Stimulated activated CD4-positive, alpha-beta T cell treated with anti-CD3 and anti-CD28 coated beads, Interleukin-2, amount 100 ng/mL, for 24 hours (primary cell): ENCODE measurements at regions not wholly inside any gene's neighbourhood (a gene's known extent, or its start where the extent isn't known, plus 50 kb on each side); places are given as distances from the start of the nearest gene placed in this dataset.
"Not testable (repeated sequence)": the region's sequence is repeated elsewhere in the genome, so short reads cannot be mapped to it uniquely, and the experiment has no call there.

Experiments
- DNase-seq, 2 donors: peaks; one replicate each; pipeline ENCODE4 v3.0.0-alpha.2; 2020

DNA sequence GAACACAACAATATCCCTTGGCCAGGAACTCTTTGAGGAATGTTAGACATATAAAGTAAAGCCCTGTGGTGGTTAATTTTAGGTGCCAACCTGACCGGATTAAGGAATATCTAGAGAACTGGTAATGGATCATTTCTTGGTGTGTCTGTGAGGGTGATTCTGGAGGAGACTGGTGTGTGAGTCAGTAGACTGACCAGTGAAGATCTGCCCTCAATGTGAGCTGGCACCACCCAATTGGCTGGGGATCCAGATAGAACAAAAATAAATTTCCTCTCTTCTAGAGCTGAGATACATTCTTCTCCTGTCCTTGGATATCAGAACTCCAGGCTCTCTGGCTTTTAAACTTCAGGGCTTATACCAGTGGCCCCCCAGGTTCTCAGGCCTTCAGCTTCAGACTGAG, 56.2 kb upstream of the TNPO1 start:
- DNase-seq: no peak

DNA sequence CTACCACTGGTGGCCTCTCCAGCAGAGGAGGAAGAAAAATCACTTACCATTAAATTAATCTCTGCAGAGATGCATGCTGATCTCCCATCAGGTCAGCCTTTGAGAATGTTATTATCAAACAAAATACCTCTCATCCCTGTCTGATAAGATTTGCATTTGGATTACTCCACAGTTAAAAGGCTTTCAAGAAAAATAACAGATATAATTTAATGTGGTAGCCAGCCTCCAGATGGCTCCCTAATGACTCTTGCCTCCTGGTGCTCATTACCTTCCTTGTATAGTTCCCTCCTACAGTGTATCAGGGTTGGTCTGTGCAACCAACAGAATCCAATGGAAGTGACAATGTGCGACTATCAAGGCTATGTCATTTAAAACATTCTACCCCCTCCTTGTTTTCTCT, 63.6 kb upstream of the TNPO1 start:
- no peak for DNase-seq

DNA sequence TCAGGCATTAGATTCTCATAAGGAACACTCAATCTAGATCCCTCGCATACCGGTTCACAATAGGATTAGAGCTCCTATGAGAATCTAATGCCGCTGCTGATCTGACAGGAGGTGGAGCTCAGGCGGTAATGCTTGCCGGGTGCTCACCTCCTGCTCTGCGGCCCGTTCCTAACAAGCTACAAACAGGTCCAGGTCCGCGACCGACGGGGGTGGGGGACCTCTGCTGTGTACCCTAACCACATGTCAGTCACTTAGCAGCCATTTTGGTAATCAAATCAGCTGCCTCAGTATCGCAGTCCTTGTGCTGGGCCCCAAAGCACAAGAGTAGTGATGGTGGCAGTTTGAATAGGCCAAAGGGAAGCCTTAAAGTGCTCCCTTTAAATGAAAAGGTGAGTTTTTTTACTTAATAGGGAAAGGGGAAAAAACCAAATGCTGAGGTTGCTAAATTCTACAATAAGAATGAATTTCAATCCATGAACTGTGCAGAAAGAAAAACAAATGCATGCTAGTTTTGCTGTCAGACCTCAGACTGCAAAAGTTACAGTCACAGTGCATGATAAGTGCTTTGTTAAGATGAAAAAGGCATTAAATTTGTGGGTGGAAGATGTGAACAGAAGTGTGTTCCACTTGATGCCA, 67.0 kb upstream of the TNPO1 start:
- DNase-seq: no peak

DNA sequence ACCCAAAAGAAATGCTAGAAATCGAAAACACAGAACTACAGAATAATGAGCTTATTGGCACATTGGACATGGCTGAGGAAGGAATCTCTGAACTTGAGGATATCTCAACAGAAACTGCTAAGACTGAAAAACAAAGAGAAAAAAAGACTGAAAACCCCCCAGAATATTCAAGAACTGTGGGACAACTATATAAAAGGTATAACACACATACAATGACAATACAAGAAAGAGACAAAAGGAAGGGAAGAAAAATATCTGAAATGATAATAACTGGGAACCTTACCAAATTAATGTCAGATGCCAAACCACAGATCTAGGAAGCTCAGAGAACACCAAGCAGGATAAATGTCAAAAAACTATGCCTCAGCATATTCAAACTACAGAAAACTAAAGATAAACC, 68.6 kb upstream of the TNPO1 start:
- no peak for DNase-seq

DNA sequence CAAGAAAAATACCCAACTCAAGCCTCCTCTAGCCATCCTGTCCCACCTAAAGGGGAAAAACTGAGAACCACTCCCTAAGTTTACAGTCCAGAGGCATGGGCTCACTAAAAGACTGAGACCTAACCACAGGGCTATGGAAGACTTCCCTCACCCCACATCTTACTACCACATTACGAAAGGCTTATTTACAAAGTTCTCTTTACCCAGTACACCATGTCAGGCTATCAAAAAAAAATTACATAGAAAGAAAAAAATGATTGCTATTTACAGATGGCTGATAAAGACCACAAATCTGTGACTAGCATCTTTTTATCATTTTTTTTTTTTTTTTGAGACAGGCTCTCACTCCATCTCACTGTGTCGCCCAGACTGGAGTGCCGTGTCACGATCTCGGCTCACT, 69.7 kb upstream of the TNPO1 start:
- DNase-seq: no peak

DNA sequence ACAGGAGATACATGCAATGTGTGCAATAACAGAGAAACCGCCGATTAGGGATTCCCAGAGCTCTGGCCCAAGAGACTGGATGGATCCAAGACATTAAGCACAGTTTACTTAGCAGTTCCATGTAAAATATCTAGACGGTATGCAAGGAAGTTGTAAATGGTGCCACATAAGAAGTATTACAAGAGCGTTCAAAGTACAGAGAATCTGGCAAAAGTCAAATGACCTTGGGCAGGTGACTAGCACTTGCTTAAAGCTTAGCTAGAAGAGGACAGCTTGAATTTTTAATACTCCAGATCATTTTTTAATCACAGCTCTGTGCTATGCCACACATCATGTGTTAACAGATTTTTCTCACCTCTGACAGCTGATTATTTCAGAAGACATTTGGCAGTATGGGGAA, 72.3 kb upstream of the TNPO1 start:
- DNase-seq: no peak

DNA sequence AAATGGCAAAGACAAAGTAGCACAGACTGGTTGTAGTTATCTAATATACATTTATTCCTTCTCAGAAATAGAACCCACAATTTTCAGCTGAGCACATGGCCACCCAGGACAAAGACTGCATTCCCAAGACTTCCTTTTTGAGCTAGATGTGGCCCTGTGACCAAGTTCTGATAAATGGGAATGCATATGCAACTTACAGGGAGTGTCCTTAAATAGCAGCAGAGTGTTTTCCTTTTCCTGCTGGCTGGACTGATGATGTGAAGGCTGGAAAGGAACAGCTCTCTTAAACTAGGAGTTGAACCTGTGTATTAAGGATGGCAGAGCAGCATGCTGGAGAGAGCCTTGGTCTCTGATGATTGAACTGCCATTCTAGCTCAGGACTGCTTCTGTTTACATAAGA, 74.7 kb upstream of the TNPO1 start:
- DNase-seq: no peak

DNA sequence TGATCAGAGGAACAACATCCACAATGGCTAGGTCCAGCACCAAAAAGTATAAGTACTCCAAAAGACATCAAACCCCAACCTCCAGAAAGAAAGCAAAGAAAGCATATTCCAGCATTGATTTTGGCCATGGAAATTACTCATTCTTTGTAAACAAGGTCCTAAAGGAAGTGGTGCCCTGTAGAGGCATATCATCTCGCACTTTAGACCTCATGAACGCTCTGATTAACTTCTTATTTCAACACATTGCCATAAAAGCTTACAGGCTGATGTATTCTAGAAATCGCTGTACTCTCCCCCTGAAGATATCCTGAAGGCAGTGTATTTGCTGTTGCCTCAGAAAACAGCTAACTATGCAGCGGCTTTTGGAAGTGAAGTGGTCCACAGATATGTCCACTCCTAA, 82.7 kb upstream of the TNPO1 start:
- DNase-seq: no peak

DNA sequence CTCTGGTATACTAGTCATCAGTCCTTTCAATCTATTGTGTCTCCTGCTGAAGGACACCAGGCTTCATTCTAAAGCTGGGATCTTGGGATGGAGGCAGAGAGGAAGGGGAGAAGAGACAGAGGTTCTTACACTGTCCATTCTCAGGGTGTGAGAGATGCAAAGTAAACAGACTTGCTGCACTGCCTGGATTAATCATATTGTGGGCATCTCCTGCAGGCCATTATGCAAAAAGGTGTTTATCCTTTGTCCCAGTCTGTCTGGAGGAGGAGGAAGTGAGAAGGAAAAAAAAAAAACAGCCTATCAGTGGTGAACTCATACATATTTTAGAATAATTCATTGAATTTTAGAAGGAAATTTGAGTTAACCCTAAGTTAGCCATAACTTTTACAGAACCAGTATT, 92.9 kb upstream of the TNPO1 start:
- DNase-seq: no peak

DNA sequence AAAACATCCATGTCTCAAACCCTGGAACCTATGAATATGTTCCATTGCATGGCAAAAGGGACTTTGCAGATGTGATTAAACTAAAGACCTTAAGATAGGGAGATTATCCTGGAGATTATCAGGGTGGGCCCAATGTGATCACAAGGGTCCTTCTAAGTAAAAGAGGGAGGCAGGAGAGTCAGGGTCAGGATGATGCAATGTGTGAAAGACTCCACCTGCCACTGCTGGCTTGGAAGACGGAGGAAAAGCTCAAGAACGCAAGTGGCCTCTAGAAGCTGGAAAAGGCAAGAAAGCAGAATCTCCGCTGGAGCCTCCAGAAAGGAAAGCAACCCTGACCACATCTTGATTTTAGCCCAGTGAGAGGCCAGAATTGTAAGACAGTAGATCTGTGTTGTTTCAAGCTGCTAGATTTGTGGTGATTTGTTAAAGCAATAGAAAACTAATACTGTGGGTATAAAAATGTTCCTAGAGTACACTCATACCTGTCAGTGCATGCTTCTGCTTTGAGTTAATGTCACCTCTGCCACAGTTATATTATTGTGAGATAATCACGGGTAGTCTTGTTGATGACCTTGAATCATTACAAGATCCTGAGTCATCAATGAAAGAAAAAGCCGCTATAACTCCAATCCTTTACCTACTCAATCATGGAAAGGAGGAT, 93.5 kb upstream of the TNPO1 start:
- DNase-seq: no peak

DNA sequence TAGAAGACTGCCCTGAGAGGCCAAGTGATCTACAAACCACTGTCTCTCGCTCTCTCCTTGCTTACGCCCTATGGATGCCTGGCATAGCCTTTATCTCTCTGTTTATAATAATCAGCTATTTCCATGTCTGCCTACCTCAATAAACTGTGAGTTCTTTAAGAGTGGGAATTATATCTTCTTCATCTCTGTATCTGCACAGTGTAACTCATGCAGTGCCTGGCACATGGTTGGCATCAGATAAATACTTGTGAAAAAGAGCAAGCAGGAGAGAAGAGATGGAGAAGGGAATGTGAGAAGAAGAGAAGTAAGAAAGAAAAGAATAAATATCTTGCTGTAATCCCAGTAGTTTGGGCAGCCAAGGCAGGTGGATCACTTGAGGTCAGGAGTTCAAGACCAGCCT, 94.6 kb upstream of the TNPO1 start:
- DNase-seq: no peak

DNA sequence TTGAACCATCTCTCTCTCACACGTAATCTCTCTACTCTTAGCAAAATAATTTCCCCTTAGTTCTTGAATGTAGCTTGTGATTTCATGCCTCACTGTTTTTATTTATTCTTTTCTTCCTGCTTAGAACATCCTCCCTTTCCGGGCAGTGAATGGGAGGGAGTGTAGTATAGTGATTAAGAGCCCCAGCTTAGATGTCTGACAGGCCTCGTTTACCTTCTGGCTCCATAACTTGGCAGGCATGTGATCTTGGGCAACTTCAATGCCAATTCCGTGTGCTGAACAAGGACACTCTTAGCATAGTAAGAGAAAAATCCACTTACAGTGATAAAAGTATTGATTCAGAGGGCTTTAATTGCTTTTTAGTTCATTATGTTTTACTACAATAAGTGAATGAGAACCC, 96.3 kb upstream of the TNPO1 start:
- DNase-seq: no peak

DNA sequence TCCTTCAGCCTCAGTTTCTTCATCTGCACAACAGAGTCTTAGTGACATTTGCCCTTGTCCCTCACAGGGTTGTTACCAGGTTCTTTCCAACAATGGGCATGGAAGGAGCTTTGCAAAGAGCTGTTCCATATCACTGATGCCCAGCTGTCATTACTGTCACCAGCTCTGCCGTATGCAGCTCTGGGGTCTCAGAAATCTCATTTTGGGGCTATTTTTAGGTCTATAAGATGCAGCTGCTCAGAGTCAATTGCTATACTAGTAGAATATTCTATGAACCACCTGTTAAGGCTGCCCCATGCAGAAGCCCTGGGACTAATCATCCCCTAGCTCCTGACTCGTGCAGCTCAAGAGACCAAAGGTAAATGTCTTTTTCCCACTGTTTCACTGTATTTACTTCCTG, 105.1 kb upstream of the TNPO1 start:
- no peak for DNase-seq

DNA sequence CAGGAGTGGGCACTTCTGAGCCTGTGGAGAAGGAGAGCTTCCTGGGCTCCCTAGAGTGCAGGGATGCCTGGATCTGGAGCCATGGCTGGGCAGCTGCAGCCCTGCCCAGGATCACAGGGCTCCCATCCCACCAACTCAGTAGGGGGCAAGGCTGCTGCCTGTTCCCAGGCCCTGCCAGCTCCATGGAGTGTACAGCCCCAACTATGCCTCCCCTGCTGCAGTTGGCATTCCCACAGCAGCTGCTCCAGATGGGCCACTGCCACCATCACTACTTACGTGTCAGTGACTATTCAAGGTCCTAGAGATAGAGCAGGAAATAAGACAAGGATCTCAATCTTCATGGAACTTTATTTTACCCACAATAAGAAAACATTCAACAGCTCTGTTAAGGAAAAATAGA, 107.1 kb upstream of the TNPO1 start:
- no peak for DNase-seq

DNA sequence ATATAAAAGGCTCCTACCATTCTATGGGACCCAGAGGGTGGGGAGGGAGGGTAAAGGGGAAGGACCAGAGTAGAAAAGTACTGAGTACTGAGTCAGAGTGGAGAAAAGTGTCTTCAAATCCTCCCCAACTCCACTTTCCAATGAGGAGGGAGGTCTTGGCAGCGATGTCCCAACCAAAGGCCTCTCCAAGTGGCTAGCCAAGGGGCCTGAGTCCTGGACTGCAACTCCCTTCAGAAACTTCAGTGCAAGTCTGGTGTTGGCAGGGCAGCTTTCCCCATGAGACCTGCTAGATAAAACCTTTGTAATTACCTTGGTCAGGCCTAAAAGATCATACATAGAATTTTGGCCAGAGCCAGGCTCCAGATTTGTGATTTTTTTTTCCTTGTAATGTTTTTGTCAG, 111.3 kb upstream of the TNPO1 start:
- DNase-seq: no peak

DNA sequence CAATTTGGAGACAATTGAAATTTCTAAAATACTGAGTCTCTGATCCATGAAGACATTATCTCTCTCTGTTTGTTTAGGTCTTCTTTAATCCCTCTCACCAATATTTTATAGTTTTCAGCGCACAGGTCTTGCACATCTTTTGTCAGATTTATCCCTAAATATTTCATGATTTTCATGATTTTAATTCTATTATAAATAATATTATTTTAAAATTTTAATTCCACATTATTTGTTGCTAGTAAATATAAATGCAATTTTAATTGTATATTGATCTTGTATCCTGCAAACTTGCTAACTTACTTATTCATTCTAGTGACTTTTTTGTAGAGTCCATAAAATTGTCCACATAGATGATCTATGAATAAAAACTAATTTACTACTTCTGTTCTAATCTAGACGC, 112.6 kb upstream of the TNPO1 start:
- DNase-seq: no peak

DNA sequence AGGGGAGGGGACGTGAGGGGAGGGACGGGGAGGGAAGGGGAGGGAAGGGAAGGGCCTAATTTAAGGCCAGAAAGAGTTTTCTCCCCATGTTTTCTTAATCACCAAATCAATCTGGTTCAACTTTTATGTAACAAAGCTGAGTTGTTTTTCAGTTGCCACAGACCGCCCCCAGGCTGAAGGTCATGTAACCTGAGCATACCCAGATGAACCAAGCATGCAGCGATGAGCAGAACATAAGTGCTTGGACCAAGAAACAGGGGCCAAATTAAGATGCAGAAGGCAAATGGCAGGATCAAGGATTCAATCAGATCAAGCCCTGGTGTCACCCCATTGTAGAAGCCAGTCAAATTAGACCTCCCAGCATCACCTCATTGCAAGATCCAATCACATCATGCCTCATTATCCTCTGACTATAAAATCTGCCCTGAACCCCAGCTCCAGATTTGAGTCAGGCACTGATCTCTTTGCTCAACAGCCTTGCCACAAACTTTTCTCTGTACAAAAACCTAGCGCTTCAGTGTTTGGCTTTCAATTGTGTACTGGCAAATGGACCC, 113.5 kb upstream of the TNPO1 start:
- DNase-seq: no peak

DNA sequence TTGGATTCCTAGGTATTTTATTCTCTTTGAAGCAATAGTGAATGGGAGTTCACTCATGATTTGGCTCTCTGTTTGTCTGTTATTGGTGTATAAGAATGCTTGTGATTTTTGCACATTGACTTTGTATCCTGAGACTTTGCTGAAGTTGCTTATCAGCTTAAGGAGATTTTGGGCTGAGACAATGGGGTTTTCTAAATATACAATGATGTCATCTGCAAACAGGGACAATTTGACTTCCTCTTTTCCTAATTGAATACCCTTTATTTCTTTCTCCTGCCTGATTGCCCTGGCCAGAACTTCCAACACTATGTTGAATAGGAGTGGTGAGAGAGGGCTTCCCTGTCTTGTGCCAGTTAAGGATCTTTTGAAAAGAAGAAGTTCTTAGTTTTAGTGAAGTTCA, 114.4 kb upstream of the TNPO1 start:
- not testable (repeated sequence) for DNase-seq

DNA sequence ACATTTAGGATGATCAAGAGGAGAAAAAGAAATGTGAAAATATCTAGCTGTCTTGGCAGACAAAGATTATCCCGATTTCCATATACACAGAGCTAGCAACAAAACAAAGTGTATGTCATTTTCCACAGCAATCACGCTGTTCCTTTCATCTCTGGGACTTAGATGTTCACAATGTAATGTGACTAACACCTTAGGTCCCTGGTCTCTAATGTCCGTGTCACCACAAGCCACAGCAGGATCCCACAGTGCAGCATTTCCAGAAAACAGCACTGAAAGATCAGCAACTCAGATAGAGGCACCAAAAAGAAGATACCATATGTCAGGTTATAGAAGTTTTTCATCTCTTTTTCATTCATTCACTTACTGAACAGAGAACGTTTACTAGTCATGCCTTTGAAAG, 118.0 kb upstream of the TNPO1 start:
- DNase-seq: no peak

DNA sequence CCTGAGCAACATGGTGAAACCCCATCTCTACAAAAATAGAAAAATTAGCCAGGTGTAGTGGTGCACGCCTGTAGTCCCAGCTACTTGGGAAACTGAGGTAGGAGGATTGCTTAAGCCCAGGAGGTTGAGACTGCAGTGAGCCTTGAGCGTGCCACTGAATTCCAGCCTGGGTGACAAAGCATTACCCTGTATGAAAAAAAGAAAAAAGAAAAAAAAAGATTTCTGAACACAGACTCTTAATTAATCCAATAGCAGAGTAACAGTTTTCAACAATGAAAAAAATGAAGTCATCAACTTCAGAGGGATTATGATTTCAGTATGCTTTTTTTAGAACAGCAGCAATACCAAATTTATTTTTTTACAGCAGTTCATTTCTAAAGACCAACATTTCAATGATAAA, 118.8 kb upstream of the TNPO1 start:
- DNase-seq: no peak

DNA sequence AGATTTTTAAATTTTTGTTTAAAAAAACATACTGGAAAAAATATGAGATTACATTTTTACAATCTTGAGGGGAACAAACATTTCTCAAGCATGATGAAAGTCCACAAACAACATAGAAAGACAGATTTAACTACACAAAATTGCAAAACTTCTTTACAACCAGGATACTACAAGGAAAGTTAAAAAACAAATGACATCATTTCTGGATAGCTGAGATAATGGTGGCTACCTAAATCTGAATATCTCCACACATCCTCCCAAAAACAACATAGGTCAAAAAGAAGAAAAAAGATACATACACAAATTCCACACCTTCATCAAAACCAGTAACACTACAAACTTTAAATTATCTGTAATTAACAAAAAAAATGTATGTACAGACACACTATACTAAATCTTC, 120.8 kb upstream of the TNPO1 start:
- DNase-seq: no peak

DNA sequence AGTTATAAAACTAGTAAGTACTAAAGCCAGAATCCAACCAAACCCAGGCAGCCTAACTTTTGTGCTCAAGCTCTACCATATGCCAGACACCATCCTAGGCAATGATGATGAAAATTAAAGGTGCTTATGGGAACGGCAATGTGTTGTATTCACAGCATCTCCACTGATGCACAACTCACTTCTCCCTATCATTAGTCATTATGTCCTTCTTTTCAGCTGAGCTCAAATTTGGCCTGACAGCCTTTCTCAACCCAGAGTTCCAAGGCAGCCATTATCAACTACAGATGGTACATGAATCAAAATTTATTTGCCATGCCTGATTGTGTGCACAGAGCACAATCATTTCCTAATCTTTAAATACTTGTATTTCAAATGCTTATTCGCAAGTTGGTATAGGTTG, 121.6 kb upstream of the TNPO1 start:
- no peak for DNase-seq

DNA sequence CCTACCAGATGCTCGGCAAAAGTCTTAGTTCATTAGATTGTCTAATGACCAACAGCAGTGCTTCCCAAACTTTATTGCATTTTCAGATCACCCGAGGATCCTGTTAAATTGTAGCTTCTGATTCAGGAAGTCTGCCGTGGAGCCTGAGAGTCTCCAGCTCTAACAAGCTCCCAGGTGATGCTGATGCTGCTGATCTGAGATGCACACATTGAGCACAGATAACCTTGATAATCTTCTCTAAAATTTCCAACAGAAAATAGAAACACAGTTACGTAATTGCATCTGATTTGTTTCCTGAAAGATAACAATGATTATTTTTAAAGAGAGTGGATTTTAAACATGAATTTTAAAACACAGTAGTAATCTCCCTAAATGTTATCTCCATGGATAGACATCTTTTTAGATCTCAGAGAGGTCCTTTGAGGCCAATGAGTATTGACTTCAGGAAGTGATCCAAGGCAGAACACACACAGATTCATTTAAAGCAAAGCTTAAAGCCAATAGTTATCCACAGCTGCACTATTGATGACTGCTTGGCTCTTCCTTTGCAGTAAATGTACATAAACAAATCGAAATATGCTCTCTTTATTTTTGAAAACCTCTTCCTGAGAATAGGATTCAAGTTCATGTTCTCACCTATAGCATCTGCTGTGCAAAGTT, 122.8 kb upstream of the TNPO1 start:
- no peak for DNase-seq

DNA sequence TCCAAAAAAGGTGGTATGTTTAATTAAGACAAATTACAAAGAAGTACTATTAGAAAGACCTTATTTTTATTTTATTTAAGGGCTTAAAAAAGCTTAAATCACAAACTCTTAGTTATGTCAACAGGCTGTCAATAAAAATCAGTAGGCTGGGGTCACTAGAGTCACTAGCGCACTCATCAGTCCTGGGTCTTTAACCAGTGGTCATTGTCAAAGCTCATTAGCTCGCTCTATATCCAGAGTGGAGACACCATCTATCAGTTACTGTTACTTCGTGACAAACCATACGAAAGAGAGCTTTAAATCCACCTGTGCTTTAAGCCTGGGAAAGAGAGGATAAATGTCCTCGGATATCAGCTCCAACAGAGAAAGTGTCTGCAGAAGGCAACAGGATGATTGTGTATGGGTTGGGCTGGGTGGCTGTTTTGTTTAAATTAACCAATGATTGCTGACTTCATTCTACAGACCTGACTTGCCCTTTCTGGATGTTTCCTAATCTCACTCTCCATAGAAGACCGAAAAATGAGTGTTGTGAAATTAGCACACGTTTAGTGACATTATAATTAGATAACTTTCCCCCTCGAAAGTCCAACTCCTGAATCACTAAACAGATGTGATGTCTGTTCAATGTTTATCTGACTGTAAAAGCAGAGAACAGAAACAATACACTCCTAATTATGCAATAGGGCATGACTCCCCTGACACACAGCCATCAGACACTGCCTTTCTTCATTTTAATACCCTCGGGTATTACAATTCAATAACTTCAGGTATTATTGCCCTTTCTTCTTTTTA, 123.6 kb upstream of the TNPO1 start:
- no peak for DNase-seq
